WTC11 (cell line): ENCODE measurements at regions not wholly inside any gene's neighbourhood (a gene's known extent, or its start where the extent isn't known, plus 50 kb on each side); places are given as distances from the start of the nearest gene placed in this dataset.

Experiments
- ATAC-seq: fragments of 200-7000 bp; cut with Tn5 transposase; 2 replicates; pipeline ENCODE4 v1.10.0; 2021; ENCODE audit warnings: mild to moderate bottlenecking, moderate library complexity
- CTCF ChIA-PET: fragments of 300-600 bp; sonication (Branson Sonifier 250); formaldehyde crosslinking; loops from one replicate; lab custom pipeline; 2021; ENCODE audit warnings: antibody characterized with exemption; lab: Charles Lee
- POLR2A ChIA-PET: fragments of 350-600 bp; sonication (Branson Sonifier 250); formaldehyde crosslinking; loops from one replicate; lab custom pipeline; 2021; ENCODE audit warnings: antibody characterized with exemption; lab: Charles Lee
- DNase-seq: peaks from one replicate; pipeline ENCODE4 v3.0.0; 2021; ENCODE audit warnings: low spot score
- H3K27ac Mint-ChIP-seq: 2 replicates; pipeline ENCODE4 v1.8.0; 2021; ENCODE audit warnings: mixed read lengths
- H3K27me3 Mint-ChIP-seq: 2 replicates; pipeline ENCODE4 v1.8.0; 2021; ENCODE audit warnings: low read depth, mild to moderate bottlenecking, moderate library complexity, mixed read lengths
- H3K36me3 Mint-ChIP-seq: 2 replicates; pipeline ENCODE4 v1.8.0; 2021; ENCODE audit warnings: mixed read lengths
- H3K4me1 Mint-ChIP-seq: 2 replicates; pipeline ENCODE4 v1.8.0; 2022; ENCODE audit warnings: mixed read lengths
- H3K4me3 Mint-ChIP-seq: 2 replicates; pipeline ENCODE4 v1.8.0; 2021; ENCODE audit warnings: mild to moderate bottlenecking, moderate library complexity, mixed read lengths
- H3K9me3 Mint-ChIP-seq: 2 replicates; pipeline ENCODE4 v1.8.0; 2021; ENCODE audit warnings: mixed read lengths
- AR ChIP-seq: fragments of 250-450 bp; sonication (Bioruptor Pico); IDR thresholded peaks from 2 replicates; pipeline ENCODE4 v1.9.0; 2021; ENCODE audit warnings: mild to moderate bottlenecking
- ATF2 ChIP-seq: sonication (generic); formaldehyde crosslinking; IDR thresholded peaks from 2 replicates; pipeline ENCODE4 v1.8.1; 2022; ENCODE audit warnings: low read depth, missing genetic modification reagents, borderline replicate concordance
- ATF3 ChIP-seq: sonication (generic); formaldehyde crosslinking; conservative IDR thresholded peaks from 2 replicates; pipeline ENCODE4 v1.8.1; 2022; ENCODE audit warnings: mild to moderate bottlenecking, missing genetic modification reagents
- ATF6 ChIP-seq: sonication (generic); formaldehyde crosslinking; IDR thresholded peaks from 2 replicates; pipeline ENCODE4 v1.8.1; 2023; ENCODE audit warnings: mild to moderate bottlenecking, missing genetic modification reagents
- CDX4 ChIP-seq: fragments of 250-450 bp; sonication (Bioruptor Pico); IDR thresholded peaks from 2 replicates; pipeline ENCODE4 v1.9.0; 2021; ENCODE audit warnings: moderate library complexity, mild to moderate bottlenecking, inconsistent platforms, borderline replicate concordance
- FOXP4 ChIP-seq: sonication (generic); formaldehyde crosslinking; IDR thresholded peaks from 2 replicates; pipeline ENCODE4 v1.8.0; 2022; ENCODE audit warnings: mild to moderate bottlenecking, missing genetic modification reagents
- GRHL2 ChIP-seq: fragments of 250-450 bp; sonication (Bioruptor Pico); IDR thresholded peaks from 2 replicates; pipeline ENCODE4 v1.8.0; 2022; ENCODE audit warnings: mild to moderate bottlenecking, moderate library complexity; ENCODE audit not compliant: insufficient replicate concordance, severe bottlenecking
- HMGA2 ChIP-seq: fragments of 250-450 bp; sonication (Bioruptor Pico); IDR thresholded peaks from 2 replicates; pipeline ENCODE4 v1.4.0; 2021; ENCODE audit warnings: mild to moderate bottlenecking, moderate library complexity
- HMGXB4 ChIP-seq: sonication (generic); formaldehyde crosslinking; IDR thresholded peaks from 2 replicates; pipeline ENCODE4 v1.8.1; 2023; ENCODE audit warnings: mild to moderate bottlenecking, moderate library complexity, missing genetic modification reagents
- JAZF1 ChIP-seq: fragments of 250-450 bp; sonication (Bioruptor Pico); IDR thresholded peaks from 2 replicates; pipeline ENCODE4 v1.9.0; 2021; ENCODE audit warnings: moderate library complexity, mild to moderate bottlenecking, inconsistent platforms
- MXD4 ChIP-seq: fragments of 250-450 bp; sonication (Bioruptor Pico); IDR thresholded peaks from 2 replicates; pipeline ENCODE4 v1.8.0; 2021; ENCODE audit warnings: mild to moderate bottlenecking, moderate library complexity, borderline replicate concordance
- MYBL2 ChIP-seq: sonication (generic); formaldehyde crosslinking; IDR thresholded peaks from 2 replicates; pipeline ENCODE4 v1.8.1; 2023; ENCODE audit warnings: mild to moderate bottlenecking, moderate library complexity, missing genetic modification reagents
- PRDM15 ChIP-seq: sonication (generic); formaldehyde crosslinking; IDR thresholded peaks from 2 replicates; pipeline ENCODE4 v1.8.0; 2022; ENCODE audit warnings: missing genetic modification reagents
- TEAD1 ChIP-seq: sonication (generic); formaldehyde crosslinking; IDR thresholded peaks from 2 replicates; pipeline ENCODE4 v1.8.0; 2022; ENCODE audit warnings: mild to moderate bottlenecking, missing genetic modification reagents
- ZBTB21 ChIP-seq: sonication (generic); formaldehyde crosslinking; IDR thresholded peaks from 2 replicates; pipeline ENCODE4 v1.8.1; 2023; ENCODE audit warnings: mild to moderate bottlenecking, missing genetic modification reagents, borderline replicate concordance
- ZBTB43 ChIP-seq: sonication (generic); formaldehyde crosslinking; IDR thresholded peaks from 2 replicates; pipeline ENCODE4 v1.8.1; 2023; ENCODE audit warnings: mild to moderate bottlenecking, missing genetic modification reagents
- ZMAT4 ChIP-seq: fragments of 250-450 bp; sonication (Bioruptor Pico); IDR thresholded peaks from 2 replicates; pipeline ENCODE4 v1.9.0; 2021; ENCODE audit warnings: mild to moderate bottlenecking
- ZNF121 ChIP-seq: sonication (generic); formaldehyde crosslinking; IDR thresholded peaks from 2 replicates; pipeline ENCODE4 v1.8.0; 2023; ENCODE audit warnings: missing genetic modification reagents

GRCh38 chr2:183227176-183227575 is 102.9 kb downstream of the NUP35 start:
- Mint-ChIP-seq H3K4me3 (no peak overlapping the region), H3K9me3 (peaks cover 5% of the 10 kb centered on the region), H3K36me3 (peaks cover 5% of the 10 kb centered on the region; the same call in 1 of the 2 replicates), H3K4me1 (peaks cover 8% of the 10 kb centered on the region), H3K27me3 (no peaks in the 10 kb centered on the region; the same call in 1 of the 2 replicates), H3K27ac (no peak overlapping the region)
- ChIA-PET POLR2A (no interaction called here), CTCF (interaction anchor here (1.3 kb wide), 1 partner anchor 22 kb away, joined by 5 read pairs; no protein-coding TSS in a partner anchor)
- no peak for TF ChIP-seq CDX4 (CRISPR knock-in tag)
- no peak for TF ChIP-seq HMGA2 (CRISPR knock-in tag)
- TF ChIP-seq TEAD1 = no peak
- TF ChIP-seq ZBTB21 = no peak
- TF ChIP-seq ATF2 (CRISPR knock-in tag) = no peak
- no peak for TF ChIP-seq ATF3 (CRISPR knock-in tag)
- TF ChIP-seq JAZF1 (CRISPR knock-in tag) = no peak
- no peak for TF ChIP-seq ZNF121 (CRISPR knock-in tag)
- TF ChIP-seq ZBTB43 (CRISPR knock-in tag) = no peak
- TF ChIP-seq GRHL2 (CRISPR knock-in tag) = no peak
- no peak for TF ChIP-seq FOXP4 (CRISPR knock-in tag)
- no peak for TF ChIP-seq ZMAT4
- DNase-seq = no peak
- no peak for ATAC-seq

- ChIA-PET CTCF (no interaction called here), POLR2A (no interaction called here)
- H3K27ac Mint-ChIP-seq = no peak overlapping the region
- H3K9me3 Mint-ChIP-seq = peaks cover 9% of the 10 kb centered on the region
- no peak for DNase-seq
- peaks cover 3% of the 10 kb centered on the region; the same call in 1 of the 2 replicates for H3K4me1 Mint-ChIP-seq
- H3K4me3 Mint-ChIP-seq = no peak overlapping the region
- no peaks in the 10 kb centered on the region; the same call in 1 of the 2 replicates for H3K27me3 Mint-ChIP-seq
- no peak for ATAC-seq
- peaks cover 5% of the 10 kb centered on the region; the same call in 1 of the 2 replicates for H3K36me3 Mint-ChIP-seq
- no peak for TF ChIP-seq AR (CRISPR knock-in tag)
- no peak for TF ChIP-seq ATF6 (CRISPR knock-in tag)
- TF ChIP-seq PRDM15 = no peak
- no peak for TF ChIP-seq MYBL2 (CRISPR knock-in tag)
- no peak for TF ChIP-seq HMGXB4 (CRISPR knock-in tag)
- TF ChIP-seq MXD4 (CRISPR knock-in tag) = no peak
These were observed 105.1 kb downstream of the NUP35 start for GRCh38 chr2:183229386-183229785.
